GM21367 (cell line): ENCODE measurements at regions not wholly inside any gene's neighbourhood (a gene's known extent, or its start where the extent isn't known, plus 50 kb on each side); places are given as distances from the start of the nearest gene placed in this dataset.
"Not testable (repeated sequence)": the region's sequence is repeated elsewhere in the genome, so short reads cannot be mapped to it uniquely, and the experiment has no call there.

Experiments
- ATAC-seq: cut with Tn5 transposase; IDR thresholded peaks from one replicate; pipeline ENCODE4 v1.9.1; 2021; ENCODE audit not compliant: unreplicated experiment

- ATAC-seq: no peak
Observed at GRCh38 chr4:159632031-159632430, 529.2 kb downstream of the RAPGEF2 start.

GRCh38 chr4:159639671-159640323 is 536.9 kb downstream of the RAPGEF2 start:
- no peak for ATAC-seq

GRCh38 chr4:159649237-159649636 is 546.4 kb downstream of the RAPGEF2 start:
- no peak for ATAC-seq

- ATAC-seq: no peak
Observed at GRCh38 chr4:159652871-159653270, 550.0 kb downstream of the RAPGEF2 start.

GRCh38 chr4:159655547-159655946 is 552.7 kb downstream of the RAPGEF2 start:
- no peak for ATAC-seq

GRCh38 chr4:159669094-159669493 is 566.2 kb downstream of the RAPGEF2 start:
- ATAC-seq: no peak

- ATAC-seq: no peak
Observed at GRCh38 chr4:159673221-159673620, 570.3 kb downstream of the RAPGEF2 start.

- ATAC-seq: no peak
Observed at GRCh38 chr4:159674241-159674640, 571.4 kb downstream of the RAPGEF2 start.

GRCh38 chr4:159677521-159677920 is 574.6 kb downstream of the RAPGEF2 start:
- no peak for ATAC-seq

- no peak for ATAC-seq
Observed at GRCh38 chr4:159682996-159683395, 580.1 kb downstream of the RAPGEF2 start.

- ATAC-seq: no peak
Observed at GRCh38 chr4:159684061-159684460, 581.2 kb downstream of the RAPGEF2 start.

GRCh38 chr4:159685340-159686092 is 582.6 kb downstream of the RAPGEF2 start:
- ATAC-seq: no peak

GRCh38 chr4:159689526-159689925 is 586.6 kb downstream of the RAPGEF2 start:
- no peak for ATAC-seq

GRCh38 chr4:159697322-159698283 is 594.7 kb downstream of the RAPGEF2 start:
- ATAC-seq: no peak

- no peak for ATAC-seq
Observed at GRCh38 chr4:159698336-159698735, 595.5 kb downstream of the RAPGEF2 start.

- no peak for ATAC-seq
Observed at GRCh38 chr4:159702200-159702599, 599.3 kb downstream of the RAPGEF2 start.

GRCh38 chr4:159705334-159705733 is 602.5 kb downstream of the RAPGEF2 start:
- ATAC-seq: no peak

- ATAC-seq: no peak
Observed at GRCh38 chr4:159706704-159707103, 603.8 kb downstream of the RAPGEF2 start.

GRCh38 chr4:159715180-159715579 is 612.3 kb downstream of the RAPGEF2 start:
- not testable (repeated sequence) for ATAC-seq

- ATAC-seq: no peak
Observed at GRCh38 chr4:159719531-159719930, 616.7 kb downstream of the RAPGEF2 start.

- ATAC-seq: no peak
Observed at GRCh38 chr4:159722052-159722451, 619.2 kb downstream of the RAPGEF2 start.
